Coronary artery (tissue), 2 donors: ENCODE measurements at regions not wholly inside any gene's neighbourhood (a gene's known extent, or its start where the extent isn't known, plus 50 kb on each side); places are given as distances from the start of the nearest gene placed in this dataset.

Experiments
- DNase-seq: peaks from one replicate; pipeline ENCODE4 v3.0.0-alpha.2; 2017; ENCODE audit warnings: low spot score
- H3K27ac ChIP-seq, 2 donors: fragments of 200-600 bp; sonication (generic); one replicate each; pipeline ENCODE4 v1.5.1; 2016 to 2019
- H3K4me3 ChIP-seq: fragments of 200-600 bp; sonication (generic); 2 replicates; pipeline ENCODE4 v1.5.1; 2016; ENCODE audit warnings: mild to moderate bottlenecking, moderate library complexity
- TF ChIP-seq, protein P1 (sequence below): fragments of 200-600 bp; sonication (generic); IDR thresholded peaks from one replicate; pipeline ENCODE4 v1.5.1; 2019; ENCODE audit warnings: antibody characterized with exemption

DNA sequence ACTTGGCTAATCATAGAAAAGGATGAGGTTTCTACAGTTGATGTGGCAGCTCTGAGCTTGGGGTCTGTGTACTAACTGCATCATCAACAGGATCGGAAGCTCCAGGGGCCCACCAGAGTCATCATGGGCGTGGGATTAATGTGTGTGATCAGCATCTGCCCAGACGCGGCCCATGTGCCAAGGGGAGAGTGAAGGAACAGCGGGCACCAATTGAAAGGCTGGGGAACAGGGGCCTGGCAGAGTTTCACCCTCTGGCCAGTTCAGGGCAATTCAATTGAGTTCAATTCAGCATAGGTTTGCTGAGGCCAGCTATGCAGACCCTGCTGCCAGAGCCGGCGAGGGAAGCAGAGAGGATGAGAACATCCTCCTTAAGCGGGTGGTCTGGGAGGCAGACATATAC is 260.0 kb upstream of the AJAP1 start:
- DNase-seq = no peak
- H3K4me3 ChIP-seq = no peak overlapping the region
- TF ChIP-seq, protein P1, sequence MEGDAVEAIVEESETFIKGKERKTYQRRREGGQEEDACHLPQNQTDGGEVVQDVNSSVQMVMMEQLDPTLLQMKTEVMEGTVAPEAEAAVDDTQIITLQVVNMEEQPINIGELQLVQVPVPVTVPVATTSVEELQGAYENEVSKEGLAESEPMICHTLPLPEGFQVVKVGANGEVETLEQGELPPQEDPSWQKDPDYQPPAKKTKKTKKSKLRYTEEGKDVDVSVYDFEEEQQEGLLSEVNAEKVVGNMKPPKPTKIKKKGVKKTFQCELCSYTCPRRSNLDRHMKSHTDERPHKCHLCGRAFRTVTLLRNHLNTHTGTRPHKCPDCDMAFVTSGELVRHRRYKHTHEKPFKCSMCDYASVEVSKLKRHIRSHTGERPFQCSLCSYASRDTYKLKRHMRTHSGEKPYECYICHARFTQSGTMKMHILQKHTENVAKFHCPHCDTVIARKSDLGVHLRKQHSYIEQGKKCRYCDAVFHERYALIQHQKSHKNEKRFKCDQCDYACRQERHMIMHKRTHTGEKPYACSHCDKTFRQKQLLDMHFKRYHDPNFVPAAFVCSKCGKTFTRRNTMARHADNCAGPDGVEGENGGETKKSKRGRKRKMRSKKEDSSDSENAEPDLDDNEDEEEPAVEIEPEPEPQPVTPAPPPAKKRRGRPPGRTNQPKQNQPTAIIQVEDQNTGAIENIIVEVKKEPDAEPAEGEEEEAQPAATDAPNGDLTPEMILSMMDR = no peak

DNA sequence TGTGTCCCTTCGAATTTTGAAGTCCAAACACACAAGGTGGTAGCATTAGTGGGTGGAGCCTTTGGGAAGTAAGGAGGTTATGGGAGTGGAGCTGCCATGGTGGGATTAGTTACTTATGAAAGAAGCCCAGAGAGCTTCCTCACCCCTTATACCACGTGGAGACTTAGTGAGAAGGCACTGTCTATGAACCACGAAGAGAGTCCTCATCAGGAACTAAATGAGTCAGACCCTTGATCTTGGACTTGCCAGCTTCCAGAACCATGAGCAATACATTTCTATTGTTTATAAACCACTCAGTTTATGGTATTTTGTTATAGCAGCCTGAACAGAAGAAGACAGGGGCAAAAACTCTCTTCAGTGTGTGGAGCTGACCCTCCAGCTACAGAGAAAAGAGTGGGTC is 259.3 kb upstream of the AJAP1 start:
- no peak overlapping the region for H3K4me3 ChIP-seq
- no peak overlapping the region for H3K27ac ChIP-seq
- no peak for DNase-seq
- TF ChIP-seq, protein P1 = no peak

More for the DNA sequence above, 260.0 kb upstream of the AJAP1 start:
- H3K27ac ChIP-seq = no peak overlapping the region

DNA sequence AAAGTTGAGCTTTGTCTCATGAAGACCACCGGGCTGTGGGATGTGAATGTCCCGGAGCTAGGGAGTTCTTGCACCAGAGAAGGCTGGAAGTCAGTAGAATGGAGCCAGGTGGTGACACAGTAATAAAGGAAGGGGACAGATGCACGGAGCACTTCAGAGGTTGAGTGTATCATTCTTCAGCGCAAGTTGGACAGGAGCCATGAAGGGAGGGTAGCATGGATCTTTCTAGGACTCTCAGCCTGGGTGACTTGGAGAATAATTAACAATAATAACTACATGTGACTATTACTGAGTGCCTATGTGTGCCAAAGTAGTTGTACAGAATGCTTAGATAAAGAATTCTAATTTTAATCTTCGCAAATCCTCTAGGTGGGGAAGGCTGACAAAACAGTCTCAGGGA is 258.7 kb upstream of the AJAP1 start:
- Histone ChIP-seq H3K4me3 (no peak overlapping the region), H3K27ac (no peak overlapping the region)
- TF ChIP-seq, protein P1 = no peak
- DNase-seq = no peak

DNA sequence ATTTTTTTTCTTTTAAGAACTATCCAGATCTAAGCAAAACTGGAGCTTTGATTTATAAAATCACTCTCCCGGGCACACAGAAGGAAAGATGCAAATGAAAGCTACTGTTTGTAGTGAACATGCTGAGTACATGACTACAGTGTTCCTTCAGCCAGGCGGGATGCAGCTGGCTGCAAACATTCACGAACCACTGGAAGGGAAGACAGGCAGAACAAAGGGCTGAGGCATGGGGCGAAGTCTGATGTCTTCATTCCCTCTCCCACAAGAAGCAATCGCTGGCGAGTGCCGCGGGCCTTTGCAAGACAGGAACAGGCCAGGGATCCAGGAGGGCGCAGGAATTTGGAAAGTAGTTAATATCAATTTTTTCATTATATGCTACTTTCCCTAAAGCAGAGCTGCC is 257.9 kb upstream of the AJAP1 start:
- H3K4me3 ChIP-seq = no peak overlapping the region
- TF ChIP-seq, protein P1 = no peak
- no peak overlapping the region for H3K27ac ChIP-seq
- DNase-seq = no peak

DNA sequence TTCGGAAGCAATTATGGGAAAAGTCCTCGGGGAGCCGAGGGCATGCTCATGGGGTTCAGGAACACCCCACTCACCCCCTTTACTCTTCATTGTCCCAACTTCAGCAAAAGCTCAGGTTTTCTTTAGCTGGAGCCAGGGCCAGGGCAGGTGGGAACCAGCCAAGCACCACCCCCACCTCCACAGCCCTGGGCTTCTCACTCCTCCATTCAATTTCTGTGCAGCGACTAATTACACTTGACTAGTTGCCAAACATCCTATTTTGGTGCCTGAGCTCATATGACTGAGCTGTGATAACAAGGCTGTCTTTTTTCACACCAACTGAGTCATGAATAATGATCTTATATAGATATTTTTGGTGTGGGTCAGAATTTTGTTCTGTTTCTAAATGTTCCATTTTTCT is 257.2 kb upstream of the AJAP1 start:
- TF ChIP-seq, protein P1 = no peak
- DNase-seq = no peak
- H3K27ac ChIP-seq = no peak overlapping the region
- no peak overlapping the region for H3K4me3 ChIP-seq

DNA sequence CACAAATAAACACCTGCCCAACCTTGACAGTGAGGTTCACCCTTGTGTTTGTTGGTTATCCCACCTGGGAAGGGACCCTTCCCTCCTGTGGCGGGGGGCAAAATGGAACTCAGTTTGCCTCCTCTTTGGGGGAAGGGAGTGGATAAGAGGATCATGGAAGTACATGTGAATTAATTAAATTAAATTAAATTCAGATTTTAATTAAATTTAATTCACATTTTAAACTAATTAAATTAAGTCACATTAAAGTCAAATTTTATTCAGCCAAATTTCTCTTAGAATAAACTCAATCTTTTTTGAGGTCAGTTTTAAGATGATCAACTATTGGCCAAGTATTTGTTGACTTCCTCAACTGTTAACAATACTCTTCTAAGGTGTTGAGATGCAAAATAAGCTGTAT is 252.4 kb upstream of the AJAP1 start:
- TF ChIP-seq, protein P1 = no peak
- DNase-seq = no peak
- H3K27ac ChIP-seq = no peak overlapping the region
- no peak overlapping the region for H3K4me3 ChIP-seq

DNA sequence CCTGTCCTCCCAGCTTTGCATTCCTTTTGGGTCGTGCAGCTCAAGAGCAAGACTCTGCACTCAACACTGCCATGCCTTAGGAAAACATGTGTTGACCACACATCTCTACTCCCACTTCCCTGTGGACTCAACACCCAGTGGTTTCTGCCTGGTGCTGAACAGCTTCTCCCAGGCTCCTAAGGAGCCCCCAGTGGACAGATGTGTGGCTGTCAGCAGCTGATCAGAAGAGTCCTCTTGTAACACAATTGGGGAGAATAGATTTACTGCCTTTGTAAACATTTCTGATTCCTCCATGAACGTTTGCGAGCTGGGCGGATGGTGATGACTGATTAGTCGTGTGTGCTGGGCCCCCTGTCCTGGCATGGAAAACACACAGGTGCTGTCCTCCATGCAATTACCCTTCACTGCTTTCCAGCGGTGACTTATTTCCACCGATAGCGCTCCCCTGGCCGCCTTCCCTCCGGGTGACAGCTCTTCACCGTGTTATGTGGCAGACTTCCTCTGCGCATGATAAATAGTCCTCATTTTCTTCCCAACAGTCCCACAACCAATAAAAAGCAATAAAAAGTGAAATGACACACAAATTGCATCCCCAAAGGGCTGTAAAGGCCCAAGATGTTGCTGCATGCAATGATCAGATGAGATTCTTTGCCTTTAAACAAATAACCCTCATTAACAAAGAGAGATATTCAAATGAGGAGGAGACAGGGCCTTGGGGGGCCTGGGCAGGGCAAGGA is 249.4 kb upstream of the AJAP1 start:
- TF ChIP-seq, protein P1 = no peak
- H3K27ac ChIP-seq = no peak overlapping the region
- no peak for DNase-seq
- no peak overlapping the region for H3K4me3 ChIP-seq
